Prostate gland (tissue), 2 donors: ENCODE measurements at regions not wholly inside any gene's neighbourhood (a gene's known extent, or its start where the extent isn't known, plus 50 kb on each side); places are given as distances from the start of the nearest gene placed in this dataset.

Source experiments
- DNase-seq: peaks from one replicate; pipeline ENCODE4 v3.0.0-alpha.2; 2019; ENCODE audit warnings: low spot score
- H3K27ac ChIP-seq, 2 donors: fragments of 200-600 bp; sonication (generic); 2 replicates each; pipeline ENCODE4 v1.5.1; 2017 to 2019
- H3K27me3 ChIP-seq: fragments of 200-600 bp; sonication (generic); replicated peaks from 2 replicates; pipeline ENCODE4 v1.5.1; 2019; ENCODE audit not compliant: insufficient read depth
- H3K36me3 ChIP-seq, 2 donors: fragments of 200-600 bp; sonication (generic); 1 replicate in 1 of 2; 2 replicates in 1 of 2; pipeline versions ENCODE4 v1.5.1 to v1.8.1; 2017 to 2019
- H3K4me1 ChIP-seq: fragments of 200-600 bp; sonication (generic); replicated peaks from 2 replicates; pipeline ENCODE4 v1.5.1; 2019
- H3K4me3 ChIP-seq, 2 donors: fragments of 200-600 bp; sonication (generic); 2 replicates each; pipeline ENCODE4 v1.5.1; 2017 to 2019
- H3K9me3 ChIP-seq: fragments of 200-600 bp; sonication (generic); 2 replicates; pipeline ENCODE4 v1.5.1; 2017
- POLR2A ChIP-seq: fragments of 450-650 bp; IDR thresholded peaks from one replicate; pipeline ENCODE4 v1.6.1; 2016; ENCODE audit warnings: antibody characterized with exemption, mild to moderate bottlenecking
- POLR2AphosphoS5 ChIP-seq: sonication (generic); formaldehyde crosslinking; IDR thresholded peaks from one replicate; pipeline ENCODE4 v1.6.1; 2017; ENCODE audit warnings: antibody characterized with exemption
- WGBS: methylation state at CpG from one replicate; pipeline ENCODE4 v1.1.5; 2018; 5-methylcytosine and 5-hydroxymethylcytosine counted together
- intact Hi-C: fragments of 100-400 bp; cut with DNase I; formaldehyde crosslinking; loops from one replicate; pipeline ENCODE4 v1.14.2; 2022
- TF ChIP-seq, protein P1 (sequence below), 4 experiments: fragments of 200-600 bp in 2 of 4; fragments of 450-650 bp in 2 of 4; sonication (generic) in 2 of 4; IDR thresholded peaks; 1 replicate in 3 of 4; 2 replicates in 1 of 4; pipeline ENCODE4 v1.5.1; 2016 to 2019; ENCODE audit warnings: antibody characterized with exemption in 4 of 4, mild to moderate bottlenecking in 2 of 4, moderate library complexity in 2 of 4

DNA sequence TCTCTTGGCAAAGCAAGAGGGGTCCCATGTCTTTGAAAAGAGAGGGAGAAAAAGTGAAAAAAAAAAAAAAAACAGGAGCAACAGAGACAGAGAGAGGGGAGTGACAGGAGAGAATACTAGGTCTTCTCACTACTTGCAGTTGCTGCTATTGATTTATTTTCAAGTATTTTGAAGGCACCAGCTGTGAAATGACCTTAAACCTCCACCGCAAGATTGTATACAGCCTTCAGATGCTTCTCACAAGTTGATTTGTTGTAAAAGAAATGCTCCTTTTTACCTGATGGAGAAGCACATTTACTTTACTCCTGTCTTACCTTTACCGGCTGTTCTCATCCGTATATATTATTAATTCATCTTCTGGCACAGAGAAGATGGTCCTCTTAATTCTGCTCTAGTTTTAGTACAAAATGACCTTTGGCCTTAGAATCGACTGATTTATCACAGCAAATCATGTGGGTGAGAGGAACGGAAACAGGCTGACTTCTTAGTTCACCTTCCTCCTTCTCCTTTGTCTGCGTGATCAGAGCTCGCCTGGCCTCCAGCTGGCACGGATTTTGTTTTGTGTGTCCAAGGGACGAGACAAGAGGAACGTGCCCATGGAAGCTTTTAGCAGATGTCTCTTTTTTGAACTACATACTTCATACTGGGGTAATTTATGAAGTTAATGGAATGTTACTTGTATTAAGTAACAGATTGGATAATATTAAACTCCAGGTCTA is 82.4 kb upstream of the PACRGL start:
- H3K4me1 ChIP-seq: no peaks in the 10 kb centered on the region
- no peaks in the 10 kb centered on the region for H3K36me3 ChIP-seq
- TF ChIP-seq POLR2A: no peak
- no peak for TF ChIP-seq POLR2AphosphoS5
- TF ChIP-seq, protein P1, sequence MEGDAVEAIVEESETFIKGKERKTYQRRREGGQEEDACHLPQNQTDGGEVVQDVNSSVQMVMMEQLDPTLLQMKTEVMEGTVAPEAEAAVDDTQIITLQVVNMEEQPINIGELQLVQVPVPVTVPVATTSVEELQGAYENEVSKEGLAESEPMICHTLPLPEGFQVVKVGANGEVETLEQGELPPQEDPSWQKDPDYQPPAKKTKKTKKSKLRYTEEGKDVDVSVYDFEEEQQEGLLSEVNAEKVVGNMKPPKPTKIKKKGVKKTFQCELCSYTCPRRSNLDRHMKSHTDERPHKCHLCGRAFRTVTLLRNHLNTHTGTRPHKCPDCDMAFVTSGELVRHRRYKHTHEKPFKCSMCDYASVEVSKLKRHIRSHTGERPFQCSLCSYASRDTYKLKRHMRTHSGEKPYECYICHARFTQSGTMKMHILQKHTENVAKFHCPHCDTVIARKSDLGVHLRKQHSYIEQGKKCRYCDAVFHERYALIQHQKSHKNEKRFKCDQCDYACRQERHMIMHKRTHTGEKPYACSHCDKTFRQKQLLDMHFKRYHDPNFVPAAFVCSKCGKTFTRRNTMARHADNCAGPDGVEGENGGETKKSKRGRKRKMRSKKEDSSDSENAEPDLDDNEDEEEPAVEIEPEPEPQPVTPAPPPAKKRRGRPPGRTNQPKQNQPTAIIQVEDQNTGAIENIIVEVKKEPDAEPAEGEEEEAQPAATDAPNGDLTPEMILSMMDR (IDR thresholded peaks at IDR 0.05): no peak
- H3K27ac ChIP-seq: no peak overlapping the region
- DNase-seq: peak; percentile 12
- no peaks in the 10 kb centered on the region for H3K27me3 ChIP-seq
- H3K4me3 ChIP-seq: no peak overlapping the region
- 25% methylated on average over 10 of the region's 10 CpGs for WGBS
- intact Hi-C loops: no loop called here
- no peaks in the 10 kb centered on the region for H3K9me3 ChIP-seq

DNA sequence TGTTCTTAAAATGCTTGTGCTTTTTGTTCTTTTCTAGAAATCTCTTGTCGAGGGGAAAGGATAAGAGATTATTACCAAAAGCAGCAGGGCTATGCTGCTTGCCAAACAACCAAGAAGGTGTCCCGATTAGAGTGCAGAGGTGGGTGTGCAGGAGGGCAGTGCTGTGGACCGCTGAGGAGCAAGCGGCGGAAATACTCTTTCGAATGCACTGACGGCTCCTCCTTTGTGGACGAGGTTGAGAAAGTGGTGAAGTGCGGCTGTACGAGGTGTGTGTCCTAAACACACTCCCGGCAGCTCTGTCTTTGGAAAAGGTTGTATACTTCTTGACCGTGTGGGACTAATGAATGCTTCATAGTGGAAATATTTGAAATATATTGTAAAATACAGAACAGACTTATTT is 81.5 kb upstream of the PACRGL start:
- no peak for TF ChIP-seq POLR2AphosphoS5
- TF ChIP-seq POLR2A: no peak
- TF ChIP-seq, protein P1 (IDR thresholded peaks at IDR 0.05): no peak
- no peak for DNase-seq
- WGBS: 77% methylated on average over 12 of the region's 12 CpGs
- Histone ChIP-seq H3K27ac (no peak overlapping the region), H3K4me1 (no peaks in the 10 kb centered on the region), H3K9me3 (no peaks in the 10 kb centered on the region), H3K4me3 (no peak overlapping the region), H3K36me3 (no peaks in the 10 kb centered on the region), H3K27me3 (no peaks in the 10 kb centered on the region)
- intact Hi-C loops: no loop called here

DNA sequence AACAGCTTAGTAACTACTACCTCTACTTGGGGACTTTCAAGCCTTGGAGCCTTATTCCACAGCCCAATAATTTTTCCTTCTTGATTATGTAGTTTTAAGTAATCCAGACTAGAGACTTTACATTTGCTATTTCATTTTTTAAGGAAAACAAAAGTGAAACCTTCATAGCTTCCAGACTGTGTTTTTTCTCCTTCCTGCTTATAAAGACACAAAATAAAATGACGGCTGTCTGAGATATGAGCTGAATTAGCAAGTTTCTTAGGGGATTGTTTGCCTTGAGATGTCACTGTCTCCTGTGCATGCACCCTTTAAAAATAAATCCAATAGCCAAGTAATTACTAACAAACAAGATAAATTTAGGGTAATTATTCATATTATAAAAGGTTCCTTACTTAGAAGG is 78.8 kb upstream of the PACRGL start:
- TF ChIP-seq POLR2AphosphoS5 (no peak), POLR2A (no peak)
- TF ChIP-seq, protein P1 (IDR thresholded peaks at IDR 0.05): no peak
- H3K9me3 ChIP-seq: no peaks in the 10 kb centered on the region
- no peaks in the 10 kb centered on the region for H3K36me3 ChIP-seq
- 53% methylated on average over 1 of the region's 1 CpG for WGBS
- intact Hi-C loops: no loop called here
- no peak for DNase-seq
- H3K4me1 ChIP-seq: no peaks in the 10 kb centered on the region
- H3K27me3 ChIP-seq: no peaks in the 10 kb centered on the region
- no peak overlapping the region for H3K27ac ChIP-seq
- no peak overlapping the region for H3K4me3 ChIP-seq

DNA sequence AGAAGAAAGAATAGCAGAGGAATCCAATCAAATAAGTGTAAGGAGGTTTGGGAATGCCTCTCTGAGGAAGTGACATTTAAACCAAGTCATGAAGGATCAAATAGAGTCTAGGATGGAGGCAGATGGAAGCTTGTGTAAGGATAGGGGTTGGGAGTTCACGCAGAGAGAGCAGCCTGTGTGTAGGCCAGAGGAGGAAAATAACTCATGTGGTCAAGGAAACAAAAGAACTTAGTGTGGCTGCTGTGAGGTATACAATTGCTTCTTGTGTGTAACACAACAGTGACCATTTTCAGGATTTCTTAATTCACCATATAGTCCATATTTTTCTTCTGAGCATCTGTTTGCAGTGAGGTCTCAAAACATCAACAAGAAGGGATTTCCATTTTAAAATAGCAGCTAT is 77.6 kb upstream of the PACRGL start:
- DNase-seq: no peak
- no peaks in the 10 kb centered on the region for H3K27me3 ChIP-seq
- no peaks in the 10 kb centered on the region for H3K36me3 ChIP-seq
- TF ChIP-seq POLR2AphosphoS5 (no peak), POLR2A (no peak)
- TF ChIP-seq, protein P1 (IDR thresholded peaks at IDR 0.05): no peak
- no peaks in the 10 kb centered on the region for H3K9me3 ChIP-seq
- WGBS: 94% methylated on average over 1 of the region's 1 CpG
- H3K4me1 ChIP-seq: no peaks in the 10 kb centered on the region
- no peak overlapping the region for H3K27ac ChIP-seq
- intact Hi-C loops: no loop called here
- H3K4me3 ChIP-seq: no peak overlapping the region

DNA sequence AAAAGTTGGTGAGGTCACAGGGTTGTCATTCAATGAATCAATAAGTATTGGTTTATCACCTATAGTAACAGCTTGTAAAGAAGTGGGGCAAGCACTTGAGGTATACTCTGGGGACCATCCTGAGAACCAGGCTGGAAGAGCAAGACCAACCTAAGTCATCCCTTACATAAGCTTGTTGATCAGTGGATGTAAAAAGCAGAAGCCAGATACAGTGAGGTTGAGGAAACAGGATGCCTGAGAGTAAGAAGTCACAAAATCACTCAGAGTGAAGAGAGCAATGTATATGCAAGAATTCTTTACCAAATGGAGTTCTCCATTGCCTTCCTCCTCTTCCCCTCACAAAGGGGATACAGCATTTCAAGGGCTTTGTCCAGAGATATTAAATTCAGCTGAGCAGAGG is 76.3 kb upstream of the PACRGL start:
- intact Hi-C loops: no loop called here
- no peak for DNase-seq
- Histone ChIP-seq H3K27me3 (no peaks in the 10 kb centered on the region), H3K4me3 (no peak overlapping the region), H3K9me3 (no peaks in the 10 kb centered on the region), H3K4me1 (no peaks in the 10 kb centered on the region), H3K36me3 (no peaks in the 10 kb centered on the region), H3K27ac (no peak overlapping the region)
- TF ChIP-seq POLR2AphosphoS5 (no peak), POLR2A (no peak)
- TF ChIP-seq, protein P1 (IDR thresholded peaks at IDR 0.05): no peak
